HG03280 (cell line): ENCODE measurements at regions not wholly inside any gene's neighbourhood (a gene's known extent, or its start where the extent isn't known, plus 50 kb on each side); places are given as distances from the start of the nearest gene placed in this dataset.

Experiments
- ATAC-seq: cut with Tn5 transposase; IDR thresholded peaks from one replicate; pipeline ENCODE4 v1.9.1; 2021; ENCODE audit warnings: mild to moderate bottlenecking, moderate library complexity; ENCODE audit not compliant: unreplicated experiment

- ATAC-seq, result peak; percentile 99
Measured at GRCh38 chr3:177426878-177427495, 229.7 kb upstream of the TBL1XR1 start.

GRCh38 chr3:177427540-177427939 lies 230.3 kb upstream of the TBL1XR1 start:
- ATAC-seq, result no peak

- no peak for ATAC-seq
Measured at GRCh38 chr3:177429079-177429478, 231.8 kb upstream of the TBL1XR1 start.

GRCh38 chr3:177429771-177430170 lies 232.5 kb upstream of the TBL1XR1 start:
- ATAC-seq, result no peak

GRCh38 chr3:177430653-177431052 lies 233.4 kb upstream of the TBL1XR1 start:
- ATAC-seq, result no peak

- ATAC-seq, result no peak
Measured at GRCh38 chr3:177431525-177432176, 234.4 kb upstream of the TBL1XR1 start.

GRCh38 chr3:177435301-177435700 lies 238.0 kb upstream of the TBL1XR1 start:
- no peak for ATAC-seq

GRCh38 chr3:177437513-177438337 lies 240.4 kb upstream of the TBL1XR1 start:
- ATAC-seq, result no peak

GRCh38 chr3:177438596-177439220 lies 241.4 kb upstream of the TBL1XR1 start:
- ATAC-seq, result no peak

GRCh38 chr3:177439694-177440269 lies 242.5 kb upstream of the TBL1XR1 start:
- ATAC-seq, result no peak

- ATAC-seq, result no peak
Measured at GRCh38 chr3:177440456-177441104, 243.3 kb upstream of the TBL1XR1 start.

GRCh38 chr3:177441276-177441812 lies 244.1 kb upstream of the TBL1XR1 start:
- ATAC-seq, result no peak

GRCh38 chr3:177441813-177442646 lies 244.7 kb upstream of the TBL1XR1 start:
- peak; percentile 96 for ATAC-seq

- ATAC-seq, result no peak
Measured at GRCh38 chr3:177443469-177443868, 246.2 kb upstream of the TBL1XR1 start.

- ATAC-seq, result no peak
Measured at GRCh38 chr3:177444696-177445095, 247.4 kb upstream of the TBL1XR1 start.

- no peak for ATAC-seq
Measured at GRCh38 chr3:177445549-177445948, 248.3 kb upstream of the TBL1XR1 start.

- no peak for ATAC-seq
Measured at GRCh38 chr3:177446165-177446601, 248.9 kb upstream of the TBL1XR1 start.

- ATAC-seq, result no peak
Measured at GRCh38 chr3:177447938-177448337, 250.7 kb upstream of the TBL1XR1 start.

GRCh38 chr3:177448987-177449359 lies 251.7 kb upstream of the TBL1XR1 start:
- ATAC-seq, result peak; percentile 17
